T follicular helper cell (primary cell): ENCODE measurements at regions not wholly inside any gene's neighbourhood (a gene's known extent, or its start where the extent isn't known, plus 50 kb on each side); places are given as distances from the start of the nearest gene placed in this dataset.

Experiments
- DNase-seq: peaks from one replicate; pipeline ENCODE4 v3.0.0-alpha.2; 2020; ENCODE audit warnings: low read depth

GRCh38 chr3:10583798-10584708 is 78.7 kb upstream of the ATP2B2 start:
- DNase-seq, result no peak

- DNase-seq, result no peak
Observed at GRCh38 chr3:10585945-10586344, 80.6 kb upstream of the ATP2B2 start.

- no peak for DNase-seq
Observed at GRCh38 chr3:10594915-10595314, 89.5 kb upstream of the ATP2B2 start.

GRCh38 chr3:10596746-10597448 is 91.5 kb upstream of the ATP2B2 start:
- no peak for DNase-seq

GRCh38 chr3:10597733-10598132 is 92.3 kb upstream of the ATP2B2 start:
- DNase-seq, result no peak

- no peak for DNase-seq
Observed at GRCh38 chr3:10599017-10599416, 93.6 kb upstream of the ATP2B2 start.

- DNase-seq, result no peak
Observed at GRCh38 chr3:10599444-10599843, 94.1 kb upstream of the ATP2B2 start.

GRCh38 chr3:10600296-10600714 is 94.9 kb upstream of the ATP2B2 start:
- DNase-seq, result no peak

GRCh38 chr3:10600726-10601125 is 95.3 kb upstream of the ATP2B2 start:
- DNase-seq, result no peak

- no peak for DNase-seq
Observed at GRCh38 chr3:10601151-10601856, 95.9 kb upstream of the ATP2B2 start.

GRCh38 chr3:10601857-10602230 is 96.5 kb upstream of the ATP2B2 start:
- no peak for DNase-seq

GRCh38 chr3:10602271-10602670 is 96.9 kb upstream of the ATP2B2 start:
- no peak for DNase-seq

- DNase-seq, result peak; percentile 54
Observed at GRCh38 chr3:10602769-10603768, 97.7 kb upstream of the ATP2B2 start.

- no peak for DNase-seq
Observed at GRCh38 chr3:10609134-10609533, 103.7 kb upstream of the ATP2B2 start.

- DNase-seq, result no peak
Observed at GRCh38 chr3:10614168-10614567, 108.8 kb upstream of the ATP2B2 start.

GRCh38 chr3:10615715-10616114 is 110.3 kb upstream of the ATP2B2 start:
- DNase-seq, result no peak

- DNase-seq, result no peak
Observed at GRCh38 chr3:10616321-10616720, 110.9 kb upstream of the ATP2B2 start.

GRCh38 chr3:10619989-10620832 is 114.8 kb upstream of the ATP2B2 start:
- no peak for DNase-seq

- DNase-seq, result no peak
Observed at GRCh38 chr3:10620833-10621082, 115.4 kb upstream of the ATP2B2 start.

GRCh38 chr3:10623578-10624275 is 118.3 kb upstream of the ATP2B2 start:
- DNase-seq, result no peak
